PC-9 (cell line): ENCODE measurements at regions not wholly inside any gene's neighbourhood (a gene's known extent, or its start where the extent isn't known, plus 50 kb on each side); places are given as distances from the start of the nearest gene placed in this dataset.

Experiments
- BruUV-seq: library from RNA; stranded (reverse); fragments of 400-500 nt; replicated peaks from 2 replicates; lab custom pipeline; 2021; lab: Mats Ljungman, UMichigan
- CTCF ChIA-PET: fragments of 300-600 bp; sonication (Branson Sonifier 250); formaldehyde crosslinking; loops from one replicate; lab custom pipeline; 2022; ENCODE audit warnings: antibody characterized with exemption; lab: Charles Lee
- POLR2A ChIA-PET: fragments of 300-600 bp; sonication (Branson Sonifier 250); formaldehyde crosslinking; loops from one replicate; lab custom pipeline; 2022; ENCODE audit warnings: antibody characterized with exemption; ENCODE audit not compliant: unreplicated experiment; lab: Charles Lee
- DNase-seq, 2 experiments: peaks; one replicate each; pipeline versions ENCODE4 v3.0.0 to v3.0.0-alpha.2; 2015 to 2022; ENCODE audit warnings: mixed read lengths in 1 of 2
- H2AFZ ChIP-seq: fragments of 200-600 bp; sonication (generic); 2 replicates; pipeline ENCODE4 v1.8.1; 2017; ENCODE audit warnings: antibody characterized with exemption
- H3F3A ChIP-seq: fragments of 200-600 bp; sonication (generic); 2 replicates; pipeline ENCODE4 v1.8.1; 2017; ENCODE audit warnings: antibody characterized with exemption, mild to moderate bottlenecking, low read depth; ENCODE audit not compliant: insufficient read depth
- H3K27ac ChIP-seq: fragments of 200-600 bp; sonication (generic); 2 replicates; pipeline ENCODE4 v1.6.1; 2016; ENCODE audit warnings: mixed run types
- H3K27me3 ChIP-seq: fragments of 200-600 bp; sonication (generic); 2 replicates; pipeline ENCODE4 v1.6.1; 2016; ENCODE audit warnings: low read depth, mixed run types; ENCODE audit not compliant: insufficient read depth
- H3K36me3 ChIP-seq: fragments of 200-600 bp; sonication (generic); 2 replicates; pipeline ENCODE4 v1.6.1; 2016; ENCODE audit warnings: low read depth, mixed run types
- H3K4me1 ChIP-seq: fragments of 200-600 bp; sonication (generic); replicated peaks from 2 replicates; pipeline ENCODE4 v1.6.1; 2016; ENCODE audit warnings: mixed run types; ENCODE audit not compliant: insufficient read depth
- H3K4me2 ChIP-seq: fragments of 200-600 bp; sonication (generic); 2 replicates; pipeline ENCODE4 v1.6.1; 2017; ENCODE audit warnings: mixed run types
- H3K4me3 ChIP-seq: fragments of 200-600 bp; sonication (generic); 2 replicates; pipeline ENCODE4 v1.6.1; 2016; ENCODE audit warnings: mixed run types
- H3K79me2 ChIP-seq: fragments of 200-600 bp; sonication (generic); 2 replicates; pipeline ENCODE4 v1.6.1; 2017; ENCODE audit warnings: low read depth, mixed run types
- H3K9me2 ChIP-seq: fragments of 200-600 bp; sonication (generic); 2 replicates; pipeline ENCODE4 v1.8.1; 2017; ENCODE audit warnings: mild to moderate bottlenecking; ENCODE audit not compliant: insufficient read depth
- H3K9me3 ChIP-seq: fragments of 200-600 bp; sonication (generic); 2 replicates; pipeline ENCODE4 v1.8.1; 2016; ENCODE audit warnings: low read depth; ENCODE audit not compliant: insufficient read depth
- H4K20me1 ChIP-seq: fragments of 200-600 bp; sonication (generic); 2 replicates; pipeline ENCODE4 v1.8.1; 2017; ENCODE audit not compliant: insufficient read depth
- EZH2 ChIP-seq: fragments of 200-600 bp; sonication (generic); IDR thresholded peaks from 2 replicates; pipeline ENCODE4 v1.8.0; 2017; ENCODE audit warnings: antibody characterized with exemption, low read depth
- intact Hi-C: fragments of 100-400 bp; cut with micrococcal nuclease; formaldehyde crosslinking; loops from one replicate; pipeline ENCODE4 v1.10.0; 2022; ENCODE audit not compliant: unreplicated experiment
- TF ChIP-seq, protein P1 (sequence below): fragments of 200-600 bp; sonication (generic); conservative IDR thresholded peaks from 2 replicates; pipeline ENCODE4 v1.6.1; 2017; ENCODE audit warnings: mixed run types, antibody characterized with exemption, mild to moderate bottlenecking, moderate library complexity

DNA sequence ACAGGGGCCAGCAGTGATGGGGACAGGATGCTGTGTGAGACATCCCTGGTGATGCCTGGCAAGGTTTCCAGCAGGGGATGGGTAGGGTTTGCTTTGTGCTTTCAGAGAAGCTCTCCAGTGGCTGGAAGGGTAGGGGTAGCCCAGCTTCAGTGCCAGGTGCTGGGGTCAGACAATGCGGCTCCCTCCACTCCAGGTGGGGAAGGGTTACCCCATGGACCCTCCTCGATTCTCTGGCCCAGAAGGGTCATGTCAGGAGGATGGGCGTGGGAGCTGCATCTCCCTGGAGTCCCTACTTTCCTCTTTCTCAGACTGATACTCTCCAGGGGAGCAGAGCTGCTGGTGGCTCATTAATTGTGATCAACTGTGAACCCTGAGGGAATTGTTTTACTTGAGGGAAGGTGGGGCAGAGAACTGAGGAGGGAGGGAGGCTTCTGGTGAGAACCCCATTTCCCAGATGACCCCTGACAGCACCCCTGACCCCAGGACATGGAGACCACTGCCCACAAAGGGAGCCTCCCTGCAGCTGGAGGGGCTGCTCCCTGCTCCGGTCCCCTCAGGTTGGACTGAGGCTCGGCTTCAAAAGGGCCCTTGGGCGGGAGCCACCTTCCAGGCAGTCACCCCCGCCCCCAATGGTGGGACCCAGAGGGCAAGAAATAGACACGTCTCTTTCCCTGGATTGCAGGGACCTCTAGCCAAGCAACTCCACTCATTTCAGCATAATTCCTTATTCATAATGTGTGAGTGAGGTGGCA lies 100.9 kb upstream of the BHLHE23 start:
- no TSS peak for BruUV-seq
- no peaks in the 10 kb centered on the region for H3K36me3 ChIP-seq
- no peaks in the 10 kb centered on the region for H4K20me1 ChIP-seq
- H3K79me2 ChIP-seq: no peaks in the 10 kb centered on the region
- H3K27me3 ChIP-seq: peaks cover 81% of the 10 kb centered on the region
- H3F3A ChIP-seq: no peaks in the 10 kb centered on the region
- H3K4me3 ChIP-seq: no peak overlapping the region
- DNase-seq: no peak
- ChIA-PET POLR2A (no interaction called here), CTCF (no interaction called here)
- H3K4me2 ChIP-seq: no peak overlapping the region
- H3K9me3 ChIP-seq: no peaks in the 10 kb centered on the region
- no peak overlapping the region for H3K27ac ChIP-seq
- H3K4me1 ChIP-seq: no peaks in the 10 kb centered on the region
- no peak overlapping the region for H2AFZ ChIP-seq
- TF ChIP-seq EZH2: no peak
- TF ChIP-seq, protein P1, sequence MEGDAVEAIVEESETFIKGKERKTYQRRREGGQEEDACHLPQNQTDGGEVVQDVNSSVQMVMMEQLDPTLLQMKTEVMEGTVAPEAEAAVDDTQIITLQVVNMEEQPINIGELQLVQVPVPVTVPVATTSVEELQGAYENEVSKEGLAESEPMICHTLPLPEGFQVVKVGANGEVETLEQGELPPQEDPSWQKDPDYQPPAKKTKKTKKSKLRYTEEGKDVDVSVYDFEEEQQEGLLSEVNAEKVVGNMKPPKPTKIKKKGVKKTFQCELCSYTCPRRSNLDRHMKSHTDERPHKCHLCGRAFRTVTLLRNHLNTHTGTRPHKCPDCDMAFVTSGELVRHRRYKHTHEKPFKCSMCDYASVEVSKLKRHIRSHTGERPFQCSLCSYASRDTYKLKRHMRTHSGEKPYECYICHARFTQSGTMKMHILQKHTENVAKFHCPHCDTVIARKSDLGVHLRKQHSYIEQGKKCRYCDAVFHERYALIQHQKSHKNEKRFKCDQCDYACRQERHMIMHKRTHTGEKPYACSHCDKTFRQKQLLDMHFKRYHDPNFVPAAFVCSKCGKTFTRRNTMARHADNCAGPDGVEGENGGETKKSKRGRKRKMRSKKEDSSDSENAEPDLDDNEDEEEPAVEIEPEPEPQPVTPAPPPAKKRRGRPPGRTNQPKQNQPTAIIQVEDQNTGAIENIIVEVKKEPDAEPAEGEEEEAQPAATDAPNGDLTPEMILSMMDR: no peak
- intact Hi-C loops: no loop called here
- H3K9me2 ChIP-seq: no peaks in the 10 kb centered on the region

DNA sequence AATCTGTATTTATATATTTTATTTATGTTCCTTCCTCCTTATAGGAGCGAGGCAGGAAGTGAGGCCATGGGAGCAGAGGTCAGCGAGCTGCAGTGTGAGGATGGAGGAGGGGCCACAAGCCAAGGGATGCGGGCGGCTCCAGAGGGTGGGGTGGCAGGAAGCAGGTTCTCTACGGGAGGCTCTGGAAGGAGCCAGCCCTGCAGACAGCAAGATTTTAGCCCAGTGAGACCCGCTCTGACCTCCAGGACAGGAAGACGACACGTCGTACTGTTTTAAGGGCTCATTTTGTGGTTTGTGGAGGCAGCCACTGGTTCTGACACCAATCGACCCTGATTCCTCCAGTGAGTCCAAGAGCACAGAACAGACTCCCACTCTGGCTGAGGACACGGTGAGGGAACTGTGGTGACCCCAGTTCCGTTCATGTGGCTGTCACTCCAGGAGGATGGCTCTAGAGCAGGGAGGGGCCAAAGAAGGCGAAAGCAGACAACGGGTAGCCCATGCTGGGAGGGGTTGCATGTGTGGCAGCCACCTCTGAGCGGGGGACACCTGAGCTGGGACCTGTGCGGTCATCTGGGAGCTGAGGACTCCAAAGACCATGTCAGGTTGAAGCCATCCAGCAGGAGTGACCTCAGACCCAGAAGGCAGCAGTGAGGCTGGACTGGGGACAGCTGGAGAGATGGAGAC lies 100.1 kb upstream of the BHLHE23 start:
- H4K20me1 ChIP-seq: no peaks in the 10 kb centered on the region
- ChIA-PET POLR2A (no interaction called here), CTCF (no interaction called here)
- TF ChIP-seq EZH2: no peak
- TF ChIP-seq, protein P1: no peak
- no peaks in the 10 kb centered on the region for H3K9me2 ChIP-seq
- H3K27ac ChIP-seq: no peak overlapping the region
- H3K4me3 ChIP-seq: no peak overlapping the region
- no peak for DNase-seq
- H3F3A ChIP-seq: no peaks in the 10 kb centered on the region
- H3K79me2 ChIP-seq: no peaks in the 10 kb centered on the region
- H3K27me3 ChIP-seq: peaks cover 74% of the 10 kb centered on the region
- no peak overlapping the region for H3K4me2 ChIP-seq
- no peaks in the 10 kb centered on the region for H3K4me1 ChIP-seq
- H3K36me3 ChIP-seq: no peaks in the 10 kb centered on the region
- intact Hi-C loops: no loop called here
- no peak overlapping the region for H2AFZ ChIP-seq
- no peaks in the 10 kb centered on the region for H3K9me3 ChIP-seq
- BruUV-seq: no TSS peak

DNA sequence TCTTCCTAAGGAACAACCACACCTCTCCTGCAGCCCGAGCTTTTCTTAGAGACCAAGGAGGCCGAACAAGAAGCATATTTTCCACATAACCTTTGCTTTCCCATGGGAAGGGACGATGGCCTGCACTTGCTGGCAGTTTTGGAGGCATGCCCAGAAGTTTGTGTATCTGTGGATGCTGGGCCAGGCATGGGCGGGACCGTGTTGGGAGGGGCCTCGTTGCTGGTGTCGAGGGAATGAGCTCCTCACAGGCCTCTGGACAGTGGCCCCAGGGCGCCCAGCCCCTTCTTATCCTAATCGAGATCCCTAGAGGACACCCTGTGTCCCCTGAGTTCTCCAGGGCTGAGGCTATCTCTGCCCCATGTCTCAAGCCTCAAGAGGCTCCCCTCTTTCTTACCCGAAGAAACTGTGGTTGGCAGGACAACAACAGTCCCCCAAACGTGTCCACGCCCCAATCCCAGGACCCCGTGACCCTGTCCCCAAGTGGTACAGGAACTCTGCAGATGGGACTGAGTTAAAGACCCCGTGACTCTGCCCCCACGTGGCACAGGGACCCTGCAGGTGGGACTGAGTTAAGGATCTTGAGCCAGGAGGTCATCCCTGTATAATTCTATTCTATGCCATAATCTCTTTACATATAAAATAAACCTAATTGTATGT lies 99.5 kb upstream of the BHLHE23 start:
- no peaks in the 10 kb centered on the region for H3K9me2 ChIP-seq
- no TSS peak for BruUV-seq
- TF ChIP-seq, protein P1: no peak
- no peak for TF ChIP-seq EZH2
- no peak overlapping the region for H3K4me2 ChIP-seq
- H3K79me2 ChIP-seq: no peaks in the 10 kb centered on the region
- no peak overlapping the region for H3K27ac ChIP-seq
- DNase-seq: no peak
- CTCF ChIA-PET: no interaction called here
- H3F3A ChIP-seq: no peaks in the 10 kb centered on the region
- POLR2A ChIA-PET: no interaction called here
- H3K4me1 ChIP-seq: no peaks in the 10 kb centered on the region
- H4K20me1 ChIP-seq: no peaks in the 10 kb centered on the region
- no peak overlapping the region for H3K4me3 ChIP-seq
- no peak overlapping the region for H2AFZ ChIP-seq
- intact Hi-C loops: no loop called here
- no peaks in the 10 kb centered on the region for H3K36me3 ChIP-seq
- peaks cover 68% of the 10 kb centered on the region for H3K27me3 ChIP-seq
- H3K9me3 ChIP-seq: no peaks in the 10 kb centered on the region
